GM18873 (cell line): ENCODE measurements at regions not wholly inside any gene's neighbourhood (a gene's known extent, or its start where the extent isn't known, plus 50 kb on each side); places are given as distances from the start of the nearest gene placed in this dataset.

Experiments
- ATAC-seq: cut with Tn5 transposase; IDR thresholded peaks from one replicate; pipeline ENCODE4 v1.9.1; 2021; ENCODE audit warnings: mild to moderate bottlenecking, moderate library complexity, moderate number of reproducible peaks; ENCODE audit not compliant: unreplicated experiment, low FRiP score

DNA sequence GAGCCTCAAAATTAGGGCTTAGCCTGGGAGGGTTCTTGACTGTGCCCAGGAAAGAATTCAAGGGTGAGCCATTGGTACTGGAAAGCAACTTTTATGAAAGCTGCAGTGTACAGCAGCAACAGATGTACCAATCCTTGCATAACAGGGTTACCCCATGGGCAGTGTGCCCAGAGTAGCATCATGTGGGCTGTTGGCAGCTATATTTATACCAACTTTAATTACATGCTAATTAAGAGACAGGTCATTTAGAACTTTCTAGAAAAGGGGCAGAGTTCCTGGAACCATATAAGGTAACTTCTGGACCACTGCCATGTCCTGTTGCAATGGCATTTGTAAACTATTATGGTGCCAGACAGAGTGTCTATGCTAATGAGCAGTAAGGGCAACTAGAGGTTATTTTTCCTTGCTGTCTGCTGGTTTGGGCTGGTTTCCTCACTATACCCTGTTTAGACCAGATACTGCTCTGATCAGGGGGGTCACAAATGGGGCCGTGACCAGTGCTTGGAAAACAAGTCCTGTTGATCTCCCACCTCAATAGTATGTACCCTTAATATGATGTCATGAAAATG, 1120.5 kb upstream of the RAG2 start:
- no peak for ATAC-seq

DNA sequence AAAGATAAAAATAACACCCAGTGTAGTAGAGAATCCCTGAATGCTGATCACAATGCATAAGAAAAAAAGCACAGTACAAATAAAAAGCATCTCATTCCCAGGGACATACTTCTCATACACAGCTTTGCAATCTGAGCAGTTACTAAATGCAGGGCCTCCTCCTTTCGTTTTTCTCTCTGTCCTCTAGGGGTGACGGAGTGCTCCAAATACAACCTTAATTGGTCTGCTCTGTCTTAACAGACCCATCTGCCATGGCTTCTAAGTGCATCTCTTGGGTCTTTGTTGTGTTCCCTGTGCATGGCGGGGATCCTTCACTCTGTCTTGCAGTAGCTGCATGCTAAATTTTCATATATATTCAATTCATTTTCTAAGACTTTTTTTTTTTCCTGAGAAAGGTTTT, 1114.2 kb upstream of the RAG2 start:
- ATAC-seq, result no peak

- ATAC-seq, result no peak
Measured at GRCh38 chr11:37710031-37710430, 1112.0 kb upstream of the RAG2 start.

GRCh38 chr11:37704791-37705190, 1106.8 kb upstream of the RAG2 start:
- no peak for ATAC-seq

DNA sequence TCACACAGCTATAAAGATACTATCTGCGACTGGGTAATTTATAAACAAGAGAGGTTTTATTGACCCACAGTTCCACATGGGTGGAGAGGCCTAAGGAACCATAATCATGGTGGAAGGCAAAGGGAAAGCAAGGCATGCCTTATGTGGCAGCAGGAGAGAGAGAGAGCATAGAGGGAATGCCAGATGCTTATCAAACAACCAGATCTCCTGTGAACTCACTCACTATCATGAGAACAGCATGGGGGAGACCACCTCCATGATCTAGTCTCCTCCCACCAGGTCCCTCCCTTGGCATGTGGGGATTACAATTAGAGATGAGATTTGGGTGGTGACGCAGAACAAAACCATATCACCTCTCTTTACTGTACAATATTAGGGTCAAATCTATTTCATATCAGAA, 1101.6 kb upstream of the RAG2 start:
- ATAC-seq, result no peak

GRCh38 chr11:37695283-37695682, 1097.2 kb upstream of the RAG2 start:
- ATAC-seq, result no peak

- no peak for ATAC-seq
Measured at GRCh38 chr11:37689951-37690350, 1091.9 kb upstream of the RAG2 start.

- no peak for ATAC-seq
Measured at GRCh38 chr11:37688456-37688855, 1090.4 kb upstream of the RAG2 start.

- no peak for ATAC-seq
Measured at GRCh38 chr11:37687130-37687529, 1089.1 kb upstream of the RAG2 start.

GRCh38 chr11:37671321-37671720, 1073.3 kb upstream of the RAG2 start:
- ATAC-seq, result no peak

- no peak for ATAC-seq
Measured at GRCh38 chr11:37666960-37667359, 1068.9 kb upstream of the RAG2 start.

- no peak for ATAC-seq
Measured at GRCh38 chr11:37657645-37658044, 1059.6 kb upstream of the RAG2 start.

- ATAC-seq, result no peak
Measured at GRCh38 chr11:37647767-37648166, 1049.7 kb upstream of the RAG2 start.

GRCh38 chr11:37643968-37644367, 1045.9 kb upstream of the RAG2 start:
- ATAC-seq, result no peak

- no peak for ATAC-seq
Measured at GRCh38 chr11:37642296-37642695, 1044.3 kb upstream of the RAG2 start.

DNA sequence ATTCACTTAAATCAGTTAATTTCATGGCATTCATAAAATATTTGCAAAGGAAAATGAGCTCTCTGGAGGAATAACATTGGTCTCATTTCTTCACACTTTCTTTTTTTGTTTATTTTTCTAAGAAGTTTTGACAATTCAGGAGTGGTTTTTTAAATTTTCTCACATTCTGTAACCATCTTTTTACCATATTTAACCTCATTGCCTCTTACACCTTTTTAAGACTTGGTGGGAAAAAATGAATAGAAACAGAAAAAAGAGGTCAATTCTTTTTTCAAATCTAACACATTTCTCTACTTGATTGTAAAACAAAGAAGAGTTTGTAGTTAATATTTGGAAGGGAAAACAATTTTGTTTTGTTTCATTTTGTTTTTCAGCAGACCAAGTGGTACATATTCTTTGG, 1034.7 kb upstream of the RAG2 start:
- ATAC-seq, result no peak

DNA sequence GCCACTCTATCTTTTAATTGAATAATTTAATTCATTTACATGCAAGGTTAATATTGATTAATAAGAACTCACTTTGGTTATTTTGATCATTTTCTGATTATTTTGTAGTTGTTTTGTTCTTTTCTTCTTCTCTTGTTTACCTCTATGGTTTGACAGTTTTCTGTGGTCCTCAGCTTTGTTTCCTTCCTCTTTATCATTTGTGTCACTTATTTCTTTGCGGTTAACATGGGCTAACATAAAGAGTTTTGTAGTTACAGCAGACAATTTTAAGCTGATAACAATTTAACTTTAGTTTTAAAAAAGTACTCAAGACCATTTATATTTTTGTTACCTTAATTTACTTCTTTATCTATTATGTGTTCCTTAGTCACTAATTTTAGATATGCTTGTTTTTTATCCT, 1032.8 kb upstream of the RAG2 start:
- no peak for ATAC-seq

- no peak for ATAC-seq
Measured at GRCh38 chr11:37623778-37624177, 1025.7 kb upstream of the RAG2 start.

DNA sequence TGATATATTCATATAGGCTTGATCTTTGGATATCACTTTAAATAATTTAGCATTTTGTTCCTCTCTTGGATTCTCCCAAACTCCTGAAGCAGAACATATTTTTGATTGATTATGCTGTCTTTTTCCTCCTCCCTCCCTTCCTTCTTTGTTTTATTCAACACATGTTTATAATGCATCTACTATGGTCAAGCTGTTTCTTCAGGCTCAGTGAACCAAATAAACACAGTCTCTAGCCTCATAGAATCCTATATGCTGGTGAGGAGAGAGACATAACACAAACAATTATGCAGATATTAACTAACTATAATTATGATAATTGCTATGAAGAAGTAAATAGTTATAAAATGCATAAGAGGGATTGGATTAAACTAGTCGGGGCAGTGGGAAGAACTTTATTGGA, 1023.6 kb upstream of the RAG2 start:
- no peak for ATAC-seq

DNA sequence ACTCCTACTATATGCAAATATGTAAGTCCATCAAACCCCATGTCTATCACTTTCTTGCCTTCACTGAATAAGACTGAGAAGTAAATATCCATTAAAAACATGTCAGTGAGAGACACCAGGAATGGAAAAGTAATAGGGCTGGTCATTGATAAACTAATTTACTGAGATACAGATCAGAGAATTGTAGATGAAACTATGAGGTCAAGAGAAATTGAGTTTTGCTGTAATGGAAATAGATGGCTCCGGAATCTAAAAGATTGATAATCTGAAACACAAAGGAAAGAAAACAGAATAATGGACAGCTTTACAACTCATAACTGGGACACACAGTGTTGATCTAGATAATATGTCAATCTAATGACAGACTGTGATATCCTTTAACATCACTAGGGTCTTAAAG, 1018.3 kb upstream of the RAG2 start:
- no peak for ATAC-seq

DNA sequence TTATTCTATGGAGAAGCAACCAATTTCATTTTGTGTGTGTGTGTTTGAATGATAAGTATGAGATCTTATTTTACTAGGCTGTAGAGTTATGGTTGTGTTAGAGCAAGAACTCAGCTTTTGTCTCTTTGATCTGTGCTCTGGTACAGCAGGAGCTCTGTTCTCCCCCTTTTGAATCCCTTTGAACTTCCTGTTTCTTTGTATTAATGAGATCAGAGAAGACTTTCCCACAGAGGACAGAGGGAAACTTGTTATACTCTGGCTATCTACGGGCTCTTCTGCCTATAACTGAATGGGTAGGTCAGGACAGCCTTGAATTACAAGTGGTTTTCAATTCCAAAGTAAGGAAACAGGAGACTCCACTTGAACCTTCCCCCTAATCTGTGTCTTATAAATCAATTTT, 1015.0 kb upstream of the RAG2 start:
- no peak for ATAC-seq

GRCh38 chr11:37612146-37612545, 1014.1 kb upstream of the RAG2 start:
- no peak for ATAC-seq

DNA sequence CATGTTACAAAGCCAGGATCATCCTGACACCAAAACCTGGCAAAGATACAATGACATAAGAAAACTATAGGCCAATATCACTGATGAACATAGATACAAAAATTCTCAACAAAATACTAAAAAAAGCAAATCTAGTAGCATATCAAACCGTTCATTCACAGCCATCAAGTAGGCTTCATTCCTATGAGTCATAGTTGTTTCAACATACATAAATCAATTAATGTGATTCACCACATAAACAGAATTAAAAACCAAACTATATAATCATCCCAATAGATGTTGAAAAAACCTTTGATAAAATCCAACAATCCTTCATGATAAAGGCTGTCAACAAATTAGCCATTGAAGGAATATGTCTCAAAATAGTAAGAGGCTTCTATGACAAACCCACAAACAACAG, 1007.2 kb upstream of the RAG2 start:
- ATAC-seq, result no peak
